HuH-7 (cell line): ENCODE measurements at regions not wholly inside any gene's neighbourhood (a gene's known extent, or its start where the extent isn't known, plus 50 kb on each side); places are given as distances from the start of the nearest gene placed in this dataset.

ENCODE experiments used
- DNase-seq: peaks from one replicate; pipeline ENCODE4 v3.0.0; 2011; ENCODE audit warnings: low spot score

- DNase-seq: no peak
Measured at GRCh38 chr15:93485438-93486327, 396.7 kb upstream of the RGMA start.

DNA sequence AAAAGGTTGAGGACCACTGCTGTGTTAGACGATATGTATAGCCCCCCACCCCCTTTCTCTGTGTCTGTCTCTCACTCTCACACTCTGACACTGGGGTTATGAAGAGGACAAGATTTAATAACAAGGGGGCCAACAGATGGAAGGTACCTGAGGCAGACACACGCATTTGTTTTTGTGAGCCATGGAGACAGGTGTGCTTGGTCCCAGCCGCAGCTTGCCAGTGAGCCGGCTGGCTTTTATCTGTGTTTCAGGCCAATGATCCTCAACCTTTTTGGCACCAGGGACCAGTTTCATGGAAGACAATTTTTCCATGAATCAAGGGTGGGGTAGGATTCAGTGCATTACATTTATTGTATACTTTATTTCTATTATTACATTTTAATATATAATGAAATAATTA, 394.9 kb upstream of the RGMA start:
- no peak for DNase-seq

- no peak for DNase-seq
Measured at GRCh38 chr15:93482731-93483130, 393.7 kb upstream of the RGMA start.

DNA sequence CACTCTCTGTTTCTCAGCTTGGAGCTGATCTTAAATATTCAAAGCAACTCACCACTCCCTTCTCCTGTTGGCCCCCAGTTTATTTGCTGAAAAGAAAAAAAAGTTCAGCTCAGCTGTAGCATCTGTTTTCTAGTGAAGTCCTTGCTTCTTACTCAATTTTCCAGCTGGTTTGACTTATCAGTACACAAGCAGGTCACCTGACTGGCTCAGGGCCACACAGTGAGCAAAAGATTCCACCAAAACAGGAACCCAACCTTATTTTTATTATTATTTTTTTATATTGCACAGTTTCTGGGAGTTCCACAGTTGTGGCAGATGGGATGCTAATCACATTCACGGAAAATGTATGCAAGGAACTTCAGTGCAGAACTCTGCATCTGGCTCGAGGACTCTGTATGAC, 390.7 kb upstream of the RGMA start:
- no peak for DNase-seq

GRCh38 chr15:93478947-93479346, 389.9 kb upstream of the RGMA start:
- no peak for DNase-seq

- DNase-seq: no peak
Measured at GRCh38 chr15:93477721-93478120, 388.7 kb upstream of the RGMA start.

GRCh38 chr15:93477188-93477587, 388.2 kb upstream of the RGMA start:
- DNase-seq: no peak

DNA sequence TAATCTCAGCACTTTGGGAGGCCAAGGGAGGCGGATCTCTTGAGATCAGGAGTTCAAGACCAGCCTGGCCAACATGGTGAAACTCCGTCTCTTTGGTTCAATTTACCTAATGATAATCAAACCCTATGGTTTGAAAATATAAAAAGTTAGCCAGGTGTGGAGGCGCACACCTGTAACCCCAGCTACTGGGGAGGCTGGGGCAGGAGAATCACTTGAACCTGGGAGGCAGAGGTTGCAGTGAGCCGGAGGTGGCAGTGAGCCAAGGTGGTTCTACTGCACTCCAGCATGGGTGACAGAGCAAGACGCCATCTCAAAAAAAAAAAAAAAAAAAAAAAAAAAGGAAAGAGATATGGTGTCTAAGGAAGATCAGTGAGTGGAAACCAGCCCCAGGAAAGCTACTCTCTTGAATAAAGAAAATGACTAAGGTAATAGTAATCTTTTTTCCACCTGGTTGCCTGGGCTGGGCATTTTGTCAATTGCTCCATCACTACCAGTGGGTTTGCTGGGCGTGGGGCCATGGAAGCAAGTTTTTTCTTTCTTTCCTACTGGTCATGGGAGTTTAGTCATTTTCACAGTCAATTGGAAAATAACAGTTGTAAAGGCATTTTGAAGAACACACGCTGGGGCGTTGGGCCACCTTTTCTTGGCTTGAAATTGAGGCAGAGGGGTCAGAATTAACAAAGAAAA, 387.6 kb upstream of the RGMA start:
- DNase-seq: no peak

DNA sequence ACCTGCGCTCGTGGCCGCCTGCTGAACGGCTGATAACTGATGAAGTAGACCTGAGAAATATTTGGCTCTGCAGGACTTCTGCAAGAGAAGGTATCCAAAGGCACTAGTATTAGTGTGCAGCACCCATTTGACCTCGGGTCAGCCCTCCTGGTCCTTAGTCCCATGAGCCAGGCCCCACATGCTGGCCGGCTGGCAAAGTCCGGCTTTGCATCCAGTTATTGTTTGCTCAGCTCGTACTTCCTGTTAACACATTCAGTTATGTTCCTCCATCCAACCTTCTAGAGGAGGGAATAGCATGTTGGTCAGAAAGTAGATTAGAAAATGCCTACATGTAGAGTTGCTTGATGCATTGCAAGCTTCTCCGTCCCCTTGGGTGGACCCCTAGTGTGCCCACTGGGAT, 385.7 kb upstream of the RGMA start:
- no peak for DNase-seq

- no peak for DNase-seq
Measured at GRCh38 chr15:93469994-93470393, 381.0 kb upstream of the RGMA start.

- DNase-seq: no peak
Measured at GRCh38 chr15:93467337-93467736, 378.3 kb upstream of the RGMA start.

DNA sequence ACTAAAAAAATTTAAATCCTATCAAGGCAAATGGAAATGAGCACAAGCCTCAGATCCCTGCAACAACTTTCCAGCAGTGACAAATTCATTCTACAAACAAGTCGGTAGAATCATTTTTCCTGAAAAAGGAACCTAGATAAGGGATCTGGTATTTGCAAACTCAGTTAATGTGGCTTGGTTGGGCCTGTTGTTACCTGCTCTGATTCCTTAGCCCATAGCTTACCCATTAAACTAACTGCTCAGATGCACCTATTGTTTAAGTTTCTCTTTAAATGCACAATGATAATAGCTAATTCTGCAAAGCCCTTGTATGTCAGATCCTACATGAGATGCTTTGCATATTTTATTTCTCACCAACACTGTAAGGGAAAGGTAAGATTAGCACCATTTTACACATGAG, 377.4 kb upstream of the RGMA start:
- no peak for DNase-seq

- DNase-seq: no peak
Measured at GRCh38 chr15:93462690-93463089, 373.7 kb upstream of the RGMA start.

DNA sequence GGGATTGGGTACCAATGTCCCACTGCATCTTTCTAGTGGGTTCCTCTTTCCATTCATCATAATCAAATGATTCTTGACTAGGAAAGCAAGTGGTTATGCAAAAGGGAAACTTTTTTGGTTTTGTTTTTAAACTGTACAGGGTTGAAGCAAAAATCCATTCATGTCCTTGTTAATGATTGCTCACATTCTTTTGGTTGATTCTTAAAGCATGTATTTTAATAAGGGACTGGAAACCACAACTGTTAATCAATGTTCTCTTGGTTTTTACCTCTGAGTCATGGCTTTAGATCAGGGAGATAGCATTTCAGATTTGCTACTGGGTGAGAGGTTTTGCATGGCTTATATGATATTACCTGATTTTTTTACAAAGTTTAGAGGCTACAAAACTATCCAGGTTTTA, 371.7 kb upstream of the RGMA start:
- DNase-seq: no peak

DNA sequence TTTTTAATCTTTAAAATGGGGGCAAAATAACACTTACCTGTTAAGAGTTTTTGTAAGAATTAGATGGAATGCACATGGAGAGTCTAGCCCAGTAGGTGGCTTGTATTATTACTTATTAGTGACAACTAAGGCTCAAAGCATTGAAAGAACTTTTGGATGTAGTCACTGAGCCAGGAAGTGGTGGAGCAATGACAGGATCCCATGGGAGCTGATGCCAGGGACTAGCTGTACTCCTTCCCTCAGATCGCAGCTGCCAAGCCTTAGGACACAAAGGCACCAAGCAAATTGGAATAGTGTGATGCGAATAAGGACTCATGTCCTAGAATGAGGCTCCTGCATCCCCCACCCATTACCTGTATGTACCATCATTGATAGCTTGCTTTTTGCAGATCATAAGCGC, 370.4 kb upstream of the RGMA start:
- no peak for DNase-seq

DNA sequence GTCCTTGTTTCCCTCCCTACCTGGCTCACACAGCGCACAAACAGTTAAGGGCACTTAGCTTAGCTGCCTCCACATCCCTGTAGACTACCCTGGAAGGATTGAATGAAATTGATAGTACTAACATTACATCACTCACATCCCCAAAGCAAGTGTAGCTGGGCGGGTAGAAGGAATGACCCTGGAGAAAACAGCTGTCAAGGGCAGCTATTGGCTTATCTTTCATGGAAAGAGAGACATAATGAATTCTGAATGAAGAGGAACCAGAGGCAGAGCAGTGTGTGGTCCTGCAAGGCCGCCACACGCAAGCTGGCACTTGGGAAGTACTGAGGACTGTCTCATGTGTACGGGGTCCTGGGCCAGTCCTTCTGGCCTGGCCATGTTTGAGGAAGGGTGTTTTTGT, 369.6 kb upstream of the RGMA start:
- DNase-seq: no peak

DNA sequence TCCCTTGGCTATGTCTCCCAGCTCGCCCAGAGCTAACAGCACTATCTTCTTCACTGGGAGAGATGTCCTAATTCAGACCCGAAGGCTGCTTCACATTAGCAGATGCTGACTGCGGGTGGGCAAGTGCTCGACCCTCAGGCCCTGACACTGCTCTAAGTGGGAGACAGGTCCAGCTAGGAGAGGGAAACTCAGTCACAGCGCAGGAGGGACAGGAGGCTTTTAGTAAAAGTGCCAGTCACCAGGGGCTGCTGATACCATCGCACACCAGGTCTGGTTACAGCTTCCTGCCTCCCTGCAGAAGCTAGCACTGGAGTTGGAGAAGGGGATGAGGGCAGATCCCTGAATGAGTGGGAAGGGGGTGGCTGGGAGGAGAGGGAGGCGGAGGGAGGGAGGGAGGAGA, 365.8 kb upstream of the RGMA start:
- DNase-seq: no peak

DNA sequence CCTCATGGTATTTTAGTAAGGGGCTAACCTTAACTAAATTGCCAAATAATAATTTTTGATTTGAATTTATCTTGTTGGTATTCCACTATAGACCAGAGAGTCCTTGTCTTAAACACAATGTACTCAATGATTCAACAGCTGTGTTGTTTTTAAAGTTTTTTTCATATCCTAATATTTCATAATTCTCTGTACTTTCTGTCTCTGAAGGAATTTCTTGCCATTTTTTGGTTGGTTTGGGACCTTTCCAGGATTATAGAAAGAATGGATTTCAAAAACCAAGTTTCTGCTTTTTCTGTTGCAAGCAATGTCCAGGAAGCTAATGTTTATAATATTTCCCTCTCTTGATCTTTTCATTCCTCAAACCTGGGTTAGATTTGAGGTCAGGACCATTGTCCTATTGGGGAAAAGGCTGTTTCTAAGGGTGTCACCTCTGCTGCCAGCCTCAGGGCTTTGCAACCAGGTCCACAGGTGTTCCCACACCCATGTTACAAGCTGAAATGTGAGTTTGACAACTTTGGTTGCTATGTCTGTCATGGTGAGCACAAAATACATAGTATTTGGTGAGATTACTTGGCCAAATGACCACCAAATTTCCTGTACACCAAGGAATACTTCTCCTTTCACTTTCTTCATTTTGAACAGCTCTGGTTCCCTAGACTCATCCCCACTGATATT, 363.7 kb upstream of the RGMA start:
- no peak for DNase-seq

DNA sequence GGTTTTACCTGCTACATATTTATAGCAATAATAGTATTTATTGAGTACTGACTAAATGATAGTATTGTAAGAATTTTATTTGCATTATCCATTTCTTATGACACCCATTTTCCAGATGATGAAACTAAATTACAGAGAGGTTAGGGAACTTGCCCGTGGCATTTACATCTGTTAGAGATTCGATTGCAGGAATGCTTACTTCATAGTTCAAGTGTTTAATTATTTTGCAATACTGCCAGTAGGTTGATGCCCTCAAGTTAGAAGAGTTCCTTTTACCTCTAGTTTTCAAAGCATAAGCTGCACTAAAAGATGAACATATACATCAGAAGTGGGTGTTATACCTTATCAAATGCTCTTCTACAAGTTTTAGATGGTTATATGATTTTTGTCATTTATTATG, 362.8 kb upstream of the RGMA start:
- no peak for DNase-seq

- DNase-seq: no peak
Measured at GRCh38 chr15:93451265-93451664, 362.3 kb upstream of the RGMA start.

DNA sequence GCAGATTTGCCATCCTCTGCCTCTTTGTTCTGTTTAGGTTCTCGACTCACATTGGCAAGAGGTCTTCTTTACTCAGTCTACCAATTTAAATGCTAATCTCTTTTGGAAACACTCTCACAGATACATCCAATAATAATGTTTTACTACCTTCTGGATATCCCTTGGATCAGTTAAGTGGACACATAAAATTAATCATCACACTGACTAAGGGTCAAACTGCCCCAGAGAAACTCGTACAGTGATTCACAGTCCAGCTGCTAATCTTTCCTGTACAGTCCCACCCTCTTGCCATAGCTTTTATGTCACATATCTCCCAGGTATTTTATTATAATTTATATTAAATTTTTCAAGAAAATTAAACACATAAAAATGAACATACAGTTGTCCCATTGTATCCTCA, 360.8 kb upstream of the RGMA start:
- DNase-seq: no peak

- DNase-seq: no peak
Measured at GRCh38 chr15:93438310-93438709, 349.3 kb upstream of the RGMA start.

DNA sequence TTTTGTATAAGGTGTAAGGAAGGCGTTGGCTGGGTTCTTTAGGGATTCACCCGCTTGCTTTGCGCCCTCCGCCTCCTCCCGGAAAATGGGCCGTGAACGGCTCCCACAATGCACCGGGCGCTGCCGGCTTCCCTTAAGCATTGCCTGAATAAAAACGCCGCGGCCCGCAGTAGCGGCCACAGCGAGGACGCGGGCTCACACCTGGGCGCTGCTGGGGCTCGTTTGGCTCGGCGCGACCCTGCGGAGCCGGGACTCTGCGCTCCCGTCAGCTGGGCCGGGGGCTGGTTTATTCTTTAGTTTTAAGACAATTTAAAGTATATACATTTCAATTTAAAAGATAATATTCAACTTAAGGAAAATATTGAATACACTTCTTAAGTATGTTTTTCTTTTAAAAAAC, 343.5 kb upstream of the RGMA start:
- no peak for DNase-seq
